GM13976 (cell line): ENCODE measurements at regions not wholly inside any gene's neighbourhood (a gene's known extent, or its start where the extent isn't known, plus 50 kb on each side); places are given as distances from the start of the nearest gene placed in this dataset.

ENCODE experiments used
- DNase-seq: peaks from one replicate; pipeline ENCODE4 v3.0.0; 2012; ENCODE audit warnings: low spot score
- CTCF ChIP-seq: IDR thresholded peaks from 2 replicates; pipeline ENCODE4 v1.5.1; 2012; ENCODE audit warnings: borderline replicate concordance, mild to moderate bottlenecking; ENCODE audit not compliant: insufficient read depth; ENCODE audit errors: extremely low read depth, missing control alignments, control extremely low read depth
- in situ Hi-C: fragments of 300-500 bp; cut with MboI; formaldehyde crosslinking; loops from one replicate; pipeline ENCODE4 v1.12.0; 2022; ENCODE audit warnings: low sequenced_read_pairs, mixed read lengths, inconsistent platforms; ENCODE audit not compliant: unreplicated experiment

GRCh38 chr2:144832048-144832447 lies 312.1 kb upstream of the ZEB2 start:
- TF ChIP-seq CTCF, result no peak
- no peak for DNase-seq
- in situ Hi-C loops, result no loop called here

- in situ Hi-C loops, result no loop called here
These were observed 310.6 kb upstream of the ZEB2 start for GRCh38 chr2:144830543-144830942.

GRCh38 chr2:144827404-144827803 lies 307.5 kb upstream of the ZEB2 start:
- DNase-seq, result no peak
- in situ Hi-C loops, result no loop called here
- no peak for TF ChIP-seq CTCF

More at GRCh38 chr2:144830543-144830942, 310.6 kb upstream of the ZEB2 start:
- no peak for DNase-seq
- no peak for TF ChIP-seq CTCF

GRCh38 chr2:144826105-144826504 lies 306.2 kb upstream of the ZEB2 start:
- in situ Hi-C loops, result no loop called here
- DNase-seq, result no peak

GRCh38 chr2:144825331-144826020 lies 305.6 kb upstream of the ZEB2 start:
- no peak for TF ChIP-seq CTCF
- no peak for DNase-seq
- in situ Hi-C loops, result no loop called here

More at GRCh38 chr2:144826105-144826504, 306.2 kb upstream of the ZEB2 start:
- no peak for TF ChIP-seq CTCF

GRCh38 chr2:144824306-144825080 lies 304.6 kb upstream of the ZEB2 start:
- TF ChIP-seq CTCF, result no peak
- no peak for DNase-seq
- in situ Hi-C loops, result no loop called here

- in situ Hi-C loops, result no loop called here
- no peak for TF ChIP-seq CTCF
- DNase-seq, result no peak
These were observed 303.0 kb upstream of the ZEB2 start for GRCh38 chr2:144822966-144823365.
